ENCODE measurements at regions not wholly inside any gene's neighbourhood (a gene's known extent, or its start where the extent isn't known, plus 50 kb on each side); places are given as distances from the start of the nearest gene placed in this dataset.

DNA sequence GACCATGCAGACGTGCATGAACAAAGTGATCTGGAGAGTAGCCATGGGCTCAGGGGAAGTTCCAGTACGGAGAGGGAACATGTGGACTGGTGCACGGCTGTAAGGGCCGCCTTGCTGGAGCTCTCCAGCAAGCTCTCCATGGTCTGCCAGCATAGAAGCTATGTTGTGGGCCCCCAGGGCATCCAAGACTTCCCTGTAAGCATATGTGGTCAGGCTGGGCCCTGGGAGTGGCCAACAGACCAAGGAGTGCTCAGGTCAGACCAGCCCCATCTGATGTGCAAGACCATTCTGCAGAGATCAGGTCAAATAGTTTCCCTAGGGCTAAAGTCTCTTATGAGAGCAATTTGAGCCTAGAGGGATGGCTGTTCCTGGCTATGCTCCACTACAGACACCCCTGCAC, 110.1 kb upstream of the DAZL start:
- ChIA-PET CTCF (no interaction called here), POLR2A (no interaction called here), RAD21 (ENCODE audit: low non-redundant PET in 1 of 2, low total read pairs in 2 of 2, uncharacterized antibody in 2 of 2, unreplicated experiment in 2 of 2) (no interaction called here)
- Histone ChIP-seq H3K4me1 (ENCODE audit: control insufficient read depth in 1 of 2, insufficient read depth in 2 of 2, low read length in 2 of 2) (no peaks in the 10 kb centered on the region), H3K4me3 (replicated peaks in 1 of 2; ENCODE audit: low read depth in 1 of 2, low read length in 2 of 2) (no peak overlapping the region), H2AFZ (ENCODE audit: low read depth, low read length, poor library complexity, severe bottlenecking) (no peak overlapping the region), H3K79me2 (ENCODE audit: insufficient read depth, low read length) (no peaks in the 10 kb centered on the region), H3K9me2 (ENCODE audit: insufficient read depth) (no peaks in the 10 kb centered on the region), H3K36me3 (ENCODE audit: control insufficient read depth in 1 of 2, insufficient read depth in 2 of 2, low read length in 2 of 2) (no peaks in the 10 kb centered on the region), H3K9me3 (ENCODE audit: control insufficient read depth in 1 of 2, insufficient read depth in 1 of 2, low read depth in 1 of 2, low read length in 2 of 2) (no peaks in the 10 kb centered on the region), H3K4me2 (ENCODE audit: low read length) (no peak overlapping the region), H3K9ac (ENCODE audit: low read length) (no peak overlapping the region), H4K20me1 (ENCODE audit: insufficient read depth) (no peaks in the 10 kb centered on the region), H3K27me3 (ENCODE audit: insufficient read depth, low read length) (no peaks in the 10 kb centered on the region), H3K27ac (ENCODE audit: low read depth, low read length) (no peak overlapping the region)
- no peak for ATAC-seq
- no TSS peak for BruUV-seq (replicated peaks)
- DNase-seq (ENCODE audit: low read depth, low spot score), result no peak
- TF ChIP-seq SRF (IDR thresholded peaks at IDR 0.05; ENCODE audit: low read depth), result no peak
- no peak for TF ChIP-seq REST (IDR thresholded peaks at IDR 0.05; ENCODE audit: low read depth)
- TF ChIP-seq EGR1 (IDR thresholded peaks at IDR 0.05; ENCODE audit: low read depth), result no peak
- TF ChIP-seq JUND (IDR thresholded peaks at IDR 0.05), result no peak
- no peak for TF ChIP-seq CEBPB (IDR thresholded peaks at IDR 0.05; ENCODE audit: low read depth)
- TF ChIP-seq, protein P1, sequence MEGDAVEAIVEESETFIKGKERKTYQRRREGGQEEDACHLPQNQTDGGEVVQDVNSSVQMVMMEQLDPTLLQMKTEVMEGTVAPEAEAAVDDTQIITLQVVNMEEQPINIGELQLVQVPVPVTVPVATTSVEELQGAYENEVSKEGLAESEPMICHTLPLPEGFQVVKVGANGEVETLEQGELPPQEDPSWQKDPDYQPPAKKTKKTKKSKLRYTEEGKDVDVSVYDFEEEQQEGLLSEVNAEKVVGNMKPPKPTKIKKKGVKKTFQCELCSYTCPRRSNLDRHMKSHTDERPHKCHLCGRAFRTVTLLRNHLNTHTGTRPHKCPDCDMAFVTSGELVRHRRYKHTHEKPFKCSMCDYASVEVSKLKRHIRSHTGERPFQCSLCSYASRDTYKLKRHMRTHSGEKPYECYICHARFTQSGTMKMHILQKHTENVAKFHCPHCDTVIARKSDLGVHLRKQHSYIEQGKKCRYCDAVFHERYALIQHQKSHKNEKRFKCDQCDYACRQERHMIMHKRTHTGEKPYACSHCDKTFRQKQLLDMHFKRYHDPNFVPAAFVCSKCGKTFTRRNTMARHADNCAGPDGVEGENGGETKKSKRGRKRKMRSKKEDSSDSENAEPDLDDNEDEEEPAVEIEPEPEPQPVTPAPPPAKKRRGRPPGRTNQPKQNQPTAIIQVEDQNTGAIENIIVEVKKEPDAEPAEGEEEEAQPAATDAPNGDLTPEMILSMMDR (IDR thresholded peaks at IDR 0.05 in 2 of 3, conservative IDR thresholded peaks at IDR 0.05 in 1 of 3; ENCODE audit: borderline replicate concordance in 1 of 3, insufficient read depth in 1 of 3, low read depth in 2 of 3, low read length in 2 of 3), result no peak
- no peak for TF ChIP-seq RAD21 (IDR thresholded peaks at IDR 0.05; ENCODE audit: low read depth)
- no peak for TF ChIP-seq ZNF274 (IDR thresholded peaks at IDR 0.05; ENCODE audit: low read depth, low read length)
- TF ChIP-seq ELF1 (IDR thresholded peaks at IDR 0.05; ENCODE audit: borderline replicate concordance, low read depth), result no peak
- TF ChIP-seq, protein P2, sequence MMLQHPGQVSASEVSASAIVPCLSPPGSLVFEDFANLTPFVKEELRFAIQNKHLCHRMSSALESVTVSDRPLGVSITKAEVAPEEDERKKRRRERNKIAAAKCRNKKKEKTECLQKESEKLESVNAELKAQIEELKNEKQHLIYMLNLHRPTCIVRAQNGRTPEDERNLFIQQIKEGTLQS (IDR thresholded peaks at IDR 0.05), result no peak
- no peak for TF ChIP-seq TCF7L2 (IDR thresholded peaks at IDR 0.05; ENCODE audit: borderline replicate concordance, extremely low read depth, insufficient read depth, insufficient read length)
- TF ChIP-seq ZFX (IDR thresholded peaks at IDR 0.05), result no peak
- TF ChIP-seq YY1 (IDR thresholded peaks at IDR 0.05; ENCODE audit: extremely low read depth, insufficient replicate concordance, low read depth, low read length), result no peak
- TF ChIP-seq EZH2 (IDR thresholded peaks at IDR 0.05), result no peak
- no peak for TF ChIP-seq ZBTB33 (IDR thresholded peaks at IDR 0.05; ENCODE audit: extremely low read depth, insufficient replicate concordance, low read length)
- intact Hi-C loops (cut with micrococcal nuclease), result no loop called here

All from HCT116 (cell line).